ENCODE measurements at regions not wholly inside any gene's neighbourhood (a gene's known extent, or its start where the extent isn't known, plus 50 kb on each side); places are given as distances from the start of the nearest gene placed in this dataset.

- Histone ChIP-seq H3K36me3 (ENCODE audit: control insufficient read depth, insufficient read depth, low read length) (no peaks in the 10 kb centered on the region), H3K4me3 (replicated peaks; ENCODE audit: low read depth, low read length) (no peak overlapping the region), H3K27me3 (replicated peaks; ENCODE audit: control insufficient read depth, insufficient read depth, low read length) (no peaks in the 10 kb centered on the region)
- no peak for TF ChIP-seq CTCF (IDR thresholded peaks at IDR 0.05; ENCODE audit: insufficient read depth, low read length, poor library complexity, severe bottlenecking)
- no peak for DNase-seq (ENCODE audit: extremely low read depth, insufficient read length)
Measured at GRCh38 chr22:48827268-48827846, 1000.3 kb downstream of the BRD1 start.

DNA sequence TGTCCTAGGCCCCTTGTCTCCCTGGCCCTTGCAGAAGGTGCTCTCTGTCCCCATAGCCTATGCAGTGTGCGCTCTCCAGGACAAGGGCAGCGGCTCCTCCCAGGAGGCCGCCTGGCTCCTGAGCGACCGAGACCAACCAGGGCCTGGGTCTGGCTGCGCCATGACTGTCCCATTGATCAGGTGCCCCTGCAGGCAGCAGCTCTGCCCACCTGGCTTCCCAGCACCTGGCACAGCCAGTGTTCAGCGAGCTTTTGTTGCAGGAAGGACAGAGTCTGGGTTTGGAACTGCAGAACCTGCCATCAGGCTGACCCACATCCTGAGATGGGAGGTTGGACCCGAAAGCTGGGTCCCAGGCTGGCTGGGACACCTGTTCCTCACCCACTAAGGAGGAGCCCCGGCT, 1001.1 kb downstream of the BRD1 start:
- no peaks in the 10 kb centered on the region for H3K27me3 ChIP-seq (replicated peaks; ENCODE audit: control insufficient read depth, insufficient read depth, low read length)
- no peaks in the 10 kb centered on the region for H3K36me3 ChIP-seq (ENCODE audit: control insufficient read depth, insufficient read depth, low read length)
- no peak for TF ChIP-seq CTCF (IDR thresholded peaks at IDR 0.05; ENCODE audit: insufficient read depth, low read length, poor library complexity, severe bottlenecking)
- no peak overlapping the region for H3K4me3 ChIP-seq (replicated peaks; ENCODE audit: low read depth, low read length)
- DNase-seq (ENCODE audit: extremely low read depth, insufficient read length): no peak

DNA sequence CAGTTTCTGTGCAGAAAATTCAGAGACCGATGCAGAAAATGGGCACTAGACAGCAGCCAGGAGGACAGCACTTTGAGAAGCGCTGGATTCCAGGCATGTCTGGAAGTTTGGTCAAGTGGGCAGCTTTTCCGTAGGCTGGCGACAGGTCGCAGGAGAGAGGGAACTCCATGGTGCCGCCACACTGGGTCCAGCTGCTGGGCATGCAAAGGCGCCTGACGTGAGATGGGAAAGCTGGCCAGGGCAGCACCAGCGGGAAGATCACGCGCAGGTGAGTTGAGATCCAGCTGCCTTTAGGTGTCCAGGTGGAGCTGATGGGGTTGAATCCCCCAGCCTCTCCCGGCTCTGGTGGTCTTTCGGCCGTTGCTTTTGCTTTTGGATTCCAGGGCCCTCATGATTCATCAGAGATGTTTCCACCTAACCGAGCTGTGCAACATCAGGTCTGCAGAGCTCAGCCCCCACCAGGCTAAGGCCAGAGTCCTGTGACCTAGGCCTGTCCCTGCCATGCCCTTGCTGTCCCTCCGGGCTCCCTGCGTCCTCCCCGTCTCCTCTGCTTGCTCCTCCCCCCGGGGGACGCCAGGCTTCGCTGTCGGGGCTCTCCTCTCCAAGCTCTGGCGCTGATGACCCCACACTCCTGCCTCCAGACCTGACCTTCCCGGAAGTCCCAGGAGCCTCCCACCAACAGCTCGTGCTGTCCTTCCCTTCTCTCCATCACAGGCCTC, 1001.7 kb downstream of the BRD1 start:
- DNase-seq (ENCODE audit: extremely low read depth, insufficient read length): no peak
- no peaks in the 10 kb centered on the region for H3K27me3 ChIP-seq (replicated peaks; ENCODE audit: control insufficient read depth, insufficient read depth, low read length)
- no peak for TF ChIP-seq CTCF (IDR thresholded peaks at IDR 0.05; ENCODE audit: insufficient read depth, low read length, poor library complexity, severe bottlenecking)
- no peak overlapping the region for H3K4me3 ChIP-seq (replicated peaks; ENCODE audit: low read depth, low read length)
- no peaks in the 10 kb centered on the region for H3K36me3 ChIP-seq (ENCODE audit: control insufficient read depth, insufficient read depth, low read length)

GRCh38 chr22:48824712-48825651, 1002.7 kb downstream of the BRD1 start:
- DNase-seq (ENCODE audit: extremely low read depth, insufficient read length): no peak
- TF ChIP-seq CTCF (IDR thresholded peaks at IDR 0.05; ENCODE audit: insufficient read depth, low read length, poor library complexity, severe bottlenecking): no peak
- no peaks in the 10 kb centered on the region for H3K27me3 ChIP-seq (replicated peaks; ENCODE audit: control insufficient read depth, insufficient read depth, low read length)
- H3K4me3 ChIP-seq (replicated peaks; ENCODE audit: low read depth, low read length): no peak overlapping the region
- H3K36me3 ChIP-seq (ENCODE audit: control insufficient read depth, insufficient read depth, low read length): no peaks in the 10 kb centered on the region

DNA sequence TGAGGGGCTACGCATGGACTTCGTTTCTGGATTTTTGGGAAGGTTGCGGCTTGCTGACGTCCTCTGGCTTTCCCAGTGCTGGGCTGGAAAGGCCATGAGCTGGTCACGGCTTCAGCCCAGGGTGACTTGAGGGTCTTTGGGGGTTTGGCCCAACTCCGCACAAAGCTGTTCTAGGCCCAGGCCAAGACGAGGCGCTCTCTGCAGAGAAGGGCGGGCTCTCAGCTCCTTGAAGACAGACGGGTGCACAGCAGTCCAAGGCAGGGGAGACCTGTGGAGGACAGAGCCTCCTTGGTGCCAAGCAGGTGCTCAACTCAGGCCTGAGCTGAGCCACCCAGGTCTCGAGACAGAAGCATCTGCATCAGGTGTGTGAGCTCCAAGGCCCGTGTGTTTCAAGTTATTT, 1003.7 kb downstream of the BRD1 start:
- no peaks in the 10 kb centered on the region for H3K36me3 ChIP-seq (ENCODE audit: control insufficient read depth, insufficient read depth, low read length)
- H3K4me3 ChIP-seq (replicated peaks; ENCODE audit: low read depth, low read length): no peak overlapping the region
- DNase-seq (ENCODE audit: extremely low read depth, insufficient read length): no peak
- no peak for TF ChIP-seq CTCF (IDR thresholded peaks at IDR 0.05; ENCODE audit: insufficient read depth, low read length, poor library complexity, severe bottlenecking)
- no peaks in the 10 kb centered on the region for H3K27me3 ChIP-seq (replicated peaks; ENCODE audit: control insufficient read depth, insufficient read depth, low read length)
